HCT116 (cell line): ENCODE measurements at regions not wholly inside any gene's neighbourhood (a gene's known extent, or its start where the extent isn't known, plus 50 kb on each side); places are given as distances from the start of the nearest gene placed in this dataset.

ENCODE experiments used
- ATAC-seq: fragments of 200-7000 bp; cut with Tn5 transposase; 2 replicates; pipeline ENCODE4 v1.9.1; 2020; ENCODE audit warnings: mild to moderate bottlenecking, moderate library complexity
- BruUV-seq: library from RNA; stranded (reverse); fragments of 400-500 nt; replicated peaks from 2 replicates; lab custom pipeline; 2021; lab: Mats Ljungman, UMichigan
- CTCF ChIA-PET: fragments of 300-600 bp; sonication (Branson Sonifier 250); formaldehyde crosslinking; loops from one replicate; lab custom pipeline; 2021; ENCODE audit warnings: antibody characterized with exemption; lab: Charles Lee
- POLR2A ChIA-PET: fragments of 300-600, 350-600 bp; sonication (Branson Sonifier 250); formaldehyde crosslinking; loops from one replicate; lab custom pipeline; 2021; ENCODE audit warnings: antibody characterized with exemption; lab: Charles Lee
- RAD21 ChIA-PET, 2 experiments: fragments of 300-600 bp; sonication (Branson Sonifier 250); formaldehyde crosslinking; loops; one replicate each; lab custom pipeline; 2023; ENCODE audit warnings: low total read pairs in 2 of 2; ENCODE audit not compliant: uncharacterized antibody in 2 of 2, unreplicated experiment in 2 of 2, low non-redundant PET in 1 of 2; lab: Charles Lee
- DNase-seq: peaks from one replicate; pipeline ENCODE4 v3.0.0-alpha.2; 2010; ENCODE audit warnings: low read depth, low spot score
- H2AFZ ChIP-seq: fragments of 200-600 bp; shearing (Covaris generic), sonication (generic); 2 replicates; pipeline ENCODE4 v1.6.1; 2017; ENCODE audit warnings: low read depth, mixed run types, mixed read lengths, antibody characterized with exemption, low read length; ENCODE audit not compliant: poor library complexity, severe bottlenecking
- H3K27ac ChIP-seq: 2 replicates; pipeline ENCODE4 v1.5.1; 2012; ENCODE audit warnings: low read depth, low read length
- H3K27me3 ChIP-seq: fragments of 200-600 bp; sonication (generic); 2 replicates; pipeline ENCODE4 v1.6.1; 2016; ENCODE audit warnings: mixed run types, low read length, mixed read lengths; ENCODE audit not compliant: insufficient read depth
- H3K36me3 ChIP-seq, 2 experiments: fragments of 200-500 bp in 1 of 2; fragments of 200-600 bp in 1 of 2; sonication (Bioruptor generic) in 1 of 2; sonication (generic) in 1 of 2; 2 replicates each; pipeline versions ENCODE4 v1.5.1 to v1.6.1; 2014 to 2016; ENCODE audit warnings: low read length in 2 of 2, inconsistent platforms in 1 of 2, mixed read lengths in 1 of 2, mixed run types in 1 of 2; ENCODE audit not compliant: insufficient read depth in 2 of 2, control insufficient read depth in 1 of 2
- H3K4me1 ChIP-seq, 2 experiments: fragments of 200-600 bp in 1 of 2; sonication (generic) in 1 of 2; 2 replicates each; pipeline versions ENCODE4 v1.5.1 to v1.6.1; 2012 to 2017; ENCODE audit warnings: low read length in 2 of 2, inconsistent platforms in 1 of 2, mild to moderate bottlenecking in 1 of 2, mixed read lengths in 1 of 2, mixed run types in 1 of 2, moderate library complexity in 1 of 2; ENCODE audit not compliant: insufficient read depth in 2 of 2, control insufficient read depth in 1 of 2
- H3K4me2 ChIP-seq: fragments of 200-600 bp; sonication (generic); 2 replicates; pipeline ENCODE4 v1.6.1; 2017; ENCODE audit warnings: mixed run types, low read length, mixed read lengths
- H3K4me3 ChIP-seq, 2 experiments: fragments of 200-600 bp in 1 of 2; sonication (generic) in 1 of 2; replicated peaks in 1 of 2; 2 replicates each; pipeline ENCODE4 v1.5.1; 2011 to 2016; ENCODE audit warnings: low read length in 2 of 2, control low read depth in 1 of 2, low read depth in 1 of 2, mild to moderate bottlenecking in 1 of 2, mixed read lengths in 1 of 2, mixed run types in 1 of 2
- H3K79me2 ChIP-seq: fragments of 200-600 bp; sonication (generic); 2 replicates; pipeline ENCODE4 v1.6.1; 2017; ENCODE audit warnings: mild to moderate bottlenecking, mixed run types, low read length, moderate library complexity, mixed read lengths; ENCODE audit not compliant: insufficient read depth
- H3K9ac ChIP-seq: fragments of 200-600 bp; sonication (generic); 2 replicates; pipeline ENCODE4 v1.6.1; 2016; ENCODE audit warnings: low read length, mixed read lengths
- H3K9me2 ChIP-seq: fragments of 200-600 bp; sonication (generic), shearing (Covaris generic); 2 replicates; pipeline ENCODE4 v1.6.1; 2017; ENCODE audit warnings: mixed run types, mild to moderate bottlenecking, moderate library complexity; ENCODE audit not compliant: insufficient read depth
- H3K9me3 ChIP-seq, 2 experiments: fragments of 200-500 bp in 1 of 2; fragments of 200-600 bp in 1 of 2; sonication (Bioruptor generic) in 1 of 2; sonication (generic) in 1 of 2; 2 replicates each; pipeline ENCODE4 v1.6.1; 2014 to 2017; ENCODE audit warnings: low read length in 2 of 2, mixed read lengths in 2 of 2, inconsistent platforms in 1 of 2, low read depth in 1 of 2, mild to moderate bottlenecking in 1 of 2, mixed run types in 1 of 2, moderate library complexity in 1 of 2; ENCODE audit not compliant: control insufficient read depth in 1 of 2, insufficient read depth in 1 of 2
- H4K20me1 ChIP-seq: fragments of 200-600 bp; sonication (generic), shearing (Covaris generic); 2 replicates; pipeline ENCODE4 v1.6.1; 2017; ENCODE audit warnings: mixed run types, mild to moderate bottlenecking, moderate library complexity; ENCODE audit not compliant: insufficient read depth
- CBX3 ChIP-seq: IDR thresholded peaks from 2 replicates; pipeline ENCODE4 v1.6.1; 2012; ENCODE audit warnings: low read depth
- CEBPB ChIP-seq: IDR thresholded peaks from 2 replicates; pipeline ENCODE4 v1.6.1; 2012; ENCODE audit warnings: low read depth
- EZH2 ChIP-seq: fragments of 200-600 bp; sonication (generic); IDR thresholded peaks from 2 replicates; pipeline ENCODE4 v1.6.1; 2017; ENCODE audit warnings: antibody characterized with exemption, mixed run types
- EZH2phosphoT487 ChIP-seq: fragments of 200-600 bp; IDR thresholded peaks from 2 replicates; pipeline ENCODE4 v1.6.1; 2018; ENCODE audit warnings: antibody characterized with exemption, borderline replicate concordance
- POLR2A ChIP-seq: IDR thresholded peaks from 2 replicates; pipeline ENCODE4 v1.7.0; 2011; ENCODE audit warnings: borderline replicate concordance; ENCODE audit not compliant: insufficient read depth, insufficient read length; ENCODE audit errors: extremely low read depth
- SIN3A ChIP-seq: IDR thresholded peaks from 2 replicates; pipeline ENCODE4 v1.6.1; 2012; ENCODE audit warnings: low read depth
- ZNF274 ChIP-seq: fragments of 200-500 bp; sonication (Bioruptor generic); IDR thresholded peaks from 2 replicates; pipeline ENCODE4 v1.6.1; 2014; ENCODE audit warnings: mild to moderate bottlenecking, low read depth, low read length, inconsistent platforms
- intact Hi-C: fragments of 100-400 bp; cut with micrococcal nuclease; formaldehyde crosslinking; loops from 2 replicates; pipeline ENCODE4 v1.10.0; 2022
- TF ChIP-seq, protein P1 (sequence below), 3 experiments: fragments of 200-600 bp in 1 of 3; sonication (generic) in 1 of 3; IDR thresholded peaks in 2 of 3; conservative IDR thresholded peaks in 1 of 3; 2 replicates each; pipeline ENCODE4 v1.5.1; 2012 to 2017; ENCODE audit warnings: low read depth in 2 of 3, low read length in 2 of 3, antibody characterized with exemption in 1 of 3, borderline replicate concordance in 1 of 3, control low read depth in 1 of 3, mild to moderate bottlenecking in 1 of 3, mixed read lengths in 1 of 3, mixed run types in 1 of 3, moderate library complexity in 1 of 3; ENCODE audit not compliant: insufficient read depth in 1 of 3
- TF ChIP-seq, protein P2 (sequence below): IDR thresholded peaks from 2 replicates; pipeline ENCODE4 v1.6.1; 2012
- TF ChIP-seq, protein P3 (sequence below): IDR thresholded peaks from 2 replicates; pipeline ENCODE4 v1.6.1; 2011; ENCODE audit warnings: mild to moderate bottlenecking, low read length, moderate library complexity; ENCODE audit not compliant: insufficient replicate concordance; ENCODE audit errors: extremely low read depth
- TF ChIP-seq, protein P4 (sequence below): IDR thresholded peaks from 2 replicates; pipeline ENCODE4 v1.6.1; 2012

DNA sequence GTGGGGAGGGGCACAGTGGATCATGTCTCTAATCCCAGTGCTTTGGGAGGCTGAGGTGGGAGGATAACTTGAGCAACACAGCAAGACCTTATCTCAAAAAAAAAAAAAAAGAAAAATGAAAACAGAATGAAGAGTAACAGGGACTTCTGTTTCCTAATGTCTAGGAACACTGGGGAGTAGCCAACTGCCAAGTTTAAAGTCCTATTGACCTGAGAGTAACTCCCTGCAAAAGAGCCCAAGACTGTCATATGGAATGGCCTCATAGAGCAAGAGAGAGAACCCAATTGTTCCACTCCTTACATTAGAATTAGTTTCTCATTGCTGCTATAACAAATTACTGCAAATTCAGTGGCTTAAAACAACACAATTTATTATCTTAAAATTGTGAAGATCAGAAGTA lies 881.4 kb upstream of the ROBO1 start:
- ChIA-PET POLR2A (no interaction called here), CTCF (no interaction called here), RAD21 (no interaction called here)
- no peak for ATAC-seq
- Histone ChIP-seq H3K4me2 (no peak overlapping the region), H3K27me3 (no peaks in the 10 kb centered on the region), H3K9me3 (peaks cover 0 to 13% of the 10 kb centered on the region in 2 experiments; a peak in 2 of 4 replicates), H3K9ac (no peak overlapping the region), H3K79me2 (no peaks in the 10 kb centered on the region), H3K4me1 (no peaks in the 10 kb centered on the region), H4K20me1 (no peaks in the 10 kb centered on the region), H3K36me3 (no peaks in the 10 kb centered on the region), H3K4me3 (no peak overlapping the region), H2AFZ (no peak overlapping the region), H3K27ac (no peak overlapping the region), H3K9me2 (no peaks in the 10 kb centered on the region)
- intact Hi-C loops: no loop called here
- no peak for DNase-seq
- TF ChIP-seq, protein P1, sequence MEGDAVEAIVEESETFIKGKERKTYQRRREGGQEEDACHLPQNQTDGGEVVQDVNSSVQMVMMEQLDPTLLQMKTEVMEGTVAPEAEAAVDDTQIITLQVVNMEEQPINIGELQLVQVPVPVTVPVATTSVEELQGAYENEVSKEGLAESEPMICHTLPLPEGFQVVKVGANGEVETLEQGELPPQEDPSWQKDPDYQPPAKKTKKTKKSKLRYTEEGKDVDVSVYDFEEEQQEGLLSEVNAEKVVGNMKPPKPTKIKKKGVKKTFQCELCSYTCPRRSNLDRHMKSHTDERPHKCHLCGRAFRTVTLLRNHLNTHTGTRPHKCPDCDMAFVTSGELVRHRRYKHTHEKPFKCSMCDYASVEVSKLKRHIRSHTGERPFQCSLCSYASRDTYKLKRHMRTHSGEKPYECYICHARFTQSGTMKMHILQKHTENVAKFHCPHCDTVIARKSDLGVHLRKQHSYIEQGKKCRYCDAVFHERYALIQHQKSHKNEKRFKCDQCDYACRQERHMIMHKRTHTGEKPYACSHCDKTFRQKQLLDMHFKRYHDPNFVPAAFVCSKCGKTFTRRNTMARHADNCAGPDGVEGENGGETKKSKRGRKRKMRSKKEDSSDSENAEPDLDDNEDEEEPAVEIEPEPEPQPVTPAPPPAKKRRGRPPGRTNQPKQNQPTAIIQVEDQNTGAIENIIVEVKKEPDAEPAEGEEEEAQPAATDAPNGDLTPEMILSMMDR (IDR thresholded peaks at IDR 0.05 in 2 of 3, conservative IDR thresholded peaks at IDR 0.05 in 1 of 3; ENCODE audit: borderline replicate concordance in 1 of 3, insufficient read depth in 1 of 3, low read depth in 2 of 3, low read length in 2 of 3): no peak
- TF ChIP-seq, protein P2, sequence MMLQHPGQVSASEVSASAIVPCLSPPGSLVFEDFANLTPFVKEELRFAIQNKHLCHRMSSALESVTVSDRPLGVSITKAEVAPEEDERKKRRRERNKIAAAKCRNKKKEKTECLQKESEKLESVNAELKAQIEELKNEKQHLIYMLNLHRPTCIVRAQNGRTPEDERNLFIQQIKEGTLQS: no peak
- TF ChIP-seq EZH2phosphoT487 (no peak), EZH2 (no peak), CEBPB (no peak), SIN3A (no peak), POLR2A (no peak), ZNF274 (no peak), CBX3 (no peak)
- TF ChIP-seq, protein P3, sequence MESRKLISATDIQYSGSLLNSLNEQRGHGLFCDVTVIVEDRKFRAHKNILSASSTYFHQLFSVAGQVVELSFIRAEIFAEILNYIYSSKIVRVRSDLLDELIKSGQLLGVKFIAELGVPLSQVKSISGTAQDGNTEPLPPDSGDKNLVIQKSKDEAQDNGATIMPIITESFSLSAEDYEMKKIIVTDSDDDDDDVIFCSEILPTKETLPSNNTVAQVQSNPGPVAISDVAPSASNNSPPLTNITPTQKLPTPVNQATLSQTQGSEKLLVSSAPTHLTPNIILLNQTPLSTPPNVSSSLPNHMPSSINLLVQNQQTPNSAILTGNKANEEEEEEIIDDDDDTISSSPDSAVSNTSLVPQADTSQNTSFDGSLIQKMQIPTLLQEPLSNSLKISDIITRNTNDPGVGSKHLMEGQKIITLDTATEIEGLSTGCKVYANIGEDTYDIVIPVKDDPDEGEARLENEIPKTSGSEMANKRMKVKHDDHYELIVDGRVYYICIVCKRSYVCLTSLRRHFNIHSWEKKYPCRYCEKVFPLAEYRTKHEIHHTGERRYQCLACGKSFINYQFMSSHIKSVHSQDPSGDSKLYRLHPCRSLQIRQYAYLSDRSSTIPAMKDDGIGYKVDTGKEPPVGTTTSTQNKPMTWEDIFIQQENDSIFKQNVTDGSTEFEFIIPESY: no peak
- TF ChIP-seq, protein P4, sequence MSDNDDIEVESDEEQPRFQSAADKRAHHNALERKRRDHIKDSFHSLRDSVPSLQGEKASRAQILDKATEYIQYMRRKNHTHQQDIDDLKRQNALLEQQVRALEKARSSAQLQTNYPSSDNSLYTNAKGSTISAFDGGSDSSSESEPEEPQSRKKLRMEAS: no peak
- BruUV-seq: no TSS peak
